Stimulated activated CD8-positive, alpha-beta memory T cell treated with anti-CD3 and anti-CD28 coated beads, Interleukin-15, amount 100 ng/mL, for 1 hour (primary cell): ENCODE measurements at regions not wholly inside any gene's neighbourhood (a gene's known extent, or its start where the extent isn't known, plus 50 kb on each side); places are given as distances from the start of the nearest gene placed in this dataset.

Experiments
- DNase-seq: peaks from one replicate; pipeline ENCODE4 v3.0.0-alpha.2; 2020; ENCODE audit warnings: low read depth

DNA sequence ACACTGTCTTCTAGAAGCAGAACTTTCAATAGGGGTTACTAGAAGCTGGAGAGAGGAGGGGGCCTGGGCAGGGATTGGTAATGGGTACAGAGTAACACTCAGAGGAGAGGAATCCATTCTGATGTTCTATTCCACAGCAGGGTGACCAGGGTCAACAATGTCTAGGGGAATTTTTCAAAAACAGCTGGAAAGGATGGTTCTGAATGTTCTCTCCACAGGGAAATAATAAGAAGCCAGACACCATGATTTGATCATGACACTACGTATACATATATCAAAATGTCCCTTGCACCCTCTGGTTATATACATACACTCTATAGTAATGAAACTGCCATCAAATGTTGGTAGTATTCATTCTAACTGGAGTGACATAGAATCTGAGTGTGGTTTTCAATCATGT lies 111.2 kb upstream of the TOP3B start:
- DNase-seq: no peak

DNA sequence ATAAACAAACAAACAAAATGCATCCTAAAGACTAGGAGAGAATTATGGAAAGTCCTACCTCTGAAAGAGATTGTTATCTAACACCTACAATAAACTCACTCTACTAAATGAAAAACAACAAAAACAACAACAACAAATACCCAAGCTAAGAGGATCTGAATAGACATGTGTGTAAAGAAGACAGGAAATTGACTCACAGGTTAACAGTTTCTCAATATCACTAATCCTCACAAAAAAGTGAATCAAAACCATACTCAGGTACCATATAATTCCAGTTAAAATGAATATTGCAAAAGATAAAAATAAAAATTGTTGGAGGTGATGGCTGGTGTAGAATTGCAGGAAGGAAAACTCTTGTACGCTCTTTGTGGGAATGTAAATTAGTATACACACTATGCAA lies 110.4 kb upstream of the TOP3B start:
- DNase-seq: no peak

DNA sequence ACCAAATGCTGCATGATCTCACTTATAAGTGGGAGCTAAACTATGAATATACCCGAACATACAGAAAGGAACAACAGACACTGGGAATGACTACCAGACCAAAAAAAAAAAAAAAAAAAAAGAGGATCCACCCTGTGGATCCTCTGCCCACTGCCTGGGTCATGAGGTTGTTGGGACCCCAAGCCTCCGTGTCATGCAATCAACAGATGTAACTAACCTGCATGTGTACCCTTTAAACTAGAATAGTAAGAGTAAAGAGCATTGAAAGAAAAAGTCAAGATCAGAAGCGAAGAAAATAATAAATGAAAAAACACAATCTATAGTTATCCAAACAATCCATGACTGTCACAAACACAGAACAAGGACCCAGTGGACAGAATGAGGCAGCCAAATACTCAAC lies 109.5 kb upstream of the TOP3B start:
- DNase-seq: no peak

DNA sequence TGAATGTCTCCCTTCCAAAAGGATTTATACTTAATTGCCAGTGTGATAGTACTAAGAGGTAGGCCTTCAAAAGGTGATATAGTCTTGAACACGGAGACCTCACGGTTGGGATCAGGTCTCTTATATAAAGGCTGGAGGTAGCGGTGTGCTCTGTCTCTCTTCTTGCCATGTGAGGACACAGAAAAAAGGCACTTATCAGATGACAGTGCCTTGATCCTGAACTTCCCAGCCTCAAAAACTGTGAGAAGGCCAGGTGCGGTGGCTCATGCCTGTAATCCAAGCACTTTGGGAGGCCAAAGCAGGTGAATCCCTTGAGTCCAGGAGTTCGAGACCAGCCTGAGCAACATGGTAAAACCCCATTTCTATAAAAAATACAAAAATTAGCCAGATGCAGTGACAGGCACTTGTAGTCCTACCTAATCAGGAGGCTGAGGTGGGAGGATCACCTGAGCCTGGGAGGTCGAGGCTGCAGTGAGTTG lies 108.9 kb upstream of the TOP3B start:
- DNase-seq: no peak

DNA sequence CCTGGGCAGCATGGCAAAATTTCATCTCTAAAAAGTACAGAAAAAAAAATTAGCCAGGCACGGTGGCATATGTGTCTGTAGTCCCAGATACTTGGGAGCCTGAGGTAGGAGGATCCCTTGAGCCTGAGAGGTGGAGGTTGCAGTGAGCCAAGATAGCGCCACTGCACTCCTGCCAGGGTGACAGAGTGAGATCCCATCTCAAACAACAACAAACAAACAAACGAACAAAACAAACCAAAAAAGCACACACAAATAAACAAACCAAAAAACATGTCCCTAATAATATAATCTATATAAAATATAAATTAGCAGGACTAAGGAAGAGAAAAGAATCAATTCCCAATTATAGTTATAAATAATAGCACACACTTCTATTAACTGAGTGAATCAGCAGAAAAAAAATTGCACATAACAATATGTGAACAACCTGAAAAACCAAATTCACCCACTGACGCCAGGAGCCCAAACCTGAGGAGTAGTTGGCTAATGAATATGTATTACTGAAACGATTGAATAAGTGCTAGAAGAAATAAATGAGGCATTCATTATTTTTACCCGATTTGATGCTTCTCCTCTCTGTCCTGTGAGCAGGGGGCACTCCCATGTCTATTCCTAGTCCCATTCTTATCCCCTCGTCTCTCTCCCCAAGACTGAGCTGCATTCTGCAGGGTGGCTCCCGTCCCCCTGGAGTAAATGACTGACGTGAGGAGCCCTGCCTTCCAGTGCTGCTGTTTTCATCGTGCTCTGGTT lies 108.2 kb upstream of the TOP3B start:
- DNase-seq: no peak

DNA sequence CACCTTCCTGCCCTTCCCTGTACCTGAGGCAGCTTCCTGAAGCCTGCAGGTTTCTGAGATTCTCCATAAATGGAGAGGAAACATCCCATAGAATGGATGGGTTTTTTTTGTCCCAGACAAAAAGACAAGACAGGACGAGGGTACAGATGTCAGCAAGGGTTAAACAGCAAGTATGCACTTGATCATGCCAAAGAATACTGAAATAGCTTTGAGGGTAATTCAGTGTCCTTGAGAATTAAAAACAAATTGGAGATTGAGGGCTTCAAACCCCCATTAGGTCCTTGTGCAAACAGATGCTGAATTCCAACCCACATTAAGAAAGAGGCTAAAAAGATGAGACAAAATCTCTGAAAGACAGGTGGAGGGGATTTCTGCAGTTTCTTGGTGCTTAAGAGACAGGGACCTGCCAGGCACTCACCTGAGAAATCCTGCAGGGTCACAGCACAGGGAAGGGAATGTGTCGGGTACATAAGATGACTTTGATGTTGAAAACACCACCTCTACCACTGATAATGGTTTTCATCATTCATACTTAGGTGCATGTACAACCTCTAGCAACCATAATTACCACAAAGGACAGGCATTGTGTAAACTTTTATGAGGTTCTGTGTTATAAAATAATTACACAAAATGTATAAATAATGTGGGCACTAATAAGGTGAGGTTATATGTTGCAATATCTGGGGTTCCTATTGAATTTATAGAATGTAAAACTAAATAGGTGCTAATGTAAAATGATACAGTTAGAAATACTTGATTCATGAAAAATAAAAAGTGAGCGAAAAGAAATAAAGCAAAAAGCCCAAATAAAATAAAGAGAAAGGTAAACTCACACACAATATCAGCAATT lies 107.1 kb upstream of the TOP3B start:
- no peak for DNase-seq

DNA sequence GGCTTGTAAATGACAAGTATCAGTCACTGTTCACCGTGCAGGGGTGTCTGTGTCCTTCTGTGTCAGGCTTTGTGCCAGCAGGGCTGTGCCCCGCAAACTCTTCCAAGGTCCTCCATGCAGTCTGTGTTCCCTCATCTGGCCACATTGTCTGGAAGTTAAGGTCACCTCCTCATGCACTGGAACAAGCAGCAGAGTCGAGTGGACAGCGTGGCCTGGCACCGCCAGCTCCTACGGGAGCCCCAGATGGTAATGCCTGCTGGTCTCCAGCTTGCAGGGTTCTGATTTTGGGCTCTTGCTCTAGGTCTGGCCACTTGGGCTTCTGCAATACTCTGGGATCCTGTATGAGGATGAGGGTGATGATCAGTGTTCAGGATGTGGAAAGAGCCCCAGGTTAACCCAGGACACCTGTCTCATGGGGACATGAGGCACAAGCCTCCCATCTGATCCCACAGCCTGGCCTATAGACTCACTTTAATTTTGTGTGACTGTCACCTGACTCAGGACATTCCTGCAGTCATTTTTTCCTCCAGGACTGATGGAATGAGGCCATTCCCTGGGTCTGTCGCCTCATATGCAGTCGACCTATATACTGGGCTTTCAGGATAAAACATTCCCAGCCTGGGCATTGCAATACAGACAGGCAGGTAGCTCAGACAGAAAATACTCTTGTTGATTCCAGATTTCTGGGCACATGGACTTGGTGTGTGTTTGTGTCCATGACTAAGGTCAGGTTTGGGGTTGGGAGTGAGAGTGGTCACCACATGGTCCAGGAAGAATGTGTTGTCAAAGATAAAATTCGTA lies 106.3 kb upstream of the TOP3B start:
- no peak for DNase-seq

DNA sequence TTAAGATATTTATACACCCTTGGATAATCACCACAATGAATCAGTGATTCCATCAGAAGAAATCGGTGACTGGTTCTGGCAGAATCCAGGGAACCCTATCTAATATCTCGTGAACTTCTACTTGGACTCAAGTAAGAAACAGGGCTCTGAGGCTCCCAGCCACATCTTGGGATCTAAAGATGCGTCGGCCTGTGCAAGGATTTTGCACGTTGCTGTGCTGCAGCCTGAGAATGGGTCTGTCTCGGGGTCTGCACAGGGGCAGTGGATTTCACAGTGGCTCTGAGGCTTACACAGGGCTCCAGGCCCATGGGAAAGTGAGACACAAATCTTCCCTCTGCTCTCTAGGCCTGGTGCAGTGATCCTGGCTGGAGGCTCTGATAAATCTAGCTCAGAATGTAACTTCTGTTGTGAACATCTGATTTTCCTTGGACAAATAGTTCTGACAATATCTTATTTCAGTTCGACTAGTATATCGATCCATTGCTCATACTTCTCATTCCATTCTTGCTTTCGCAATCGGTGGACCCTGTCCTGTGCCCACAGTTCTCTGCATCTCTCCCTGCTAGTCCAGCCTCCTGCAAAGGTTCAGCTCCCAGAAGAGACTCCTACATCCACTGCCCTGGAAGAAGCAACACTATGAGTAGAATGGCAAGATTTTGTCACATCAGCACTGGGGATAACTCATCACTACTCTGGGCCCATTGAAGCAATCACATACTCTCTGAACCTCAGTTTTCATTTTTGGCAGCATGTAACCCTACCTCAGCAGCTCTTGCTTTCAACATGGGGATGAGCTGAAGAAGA lies 105.5 kb upstream of the TOP3B start:
- DNase-seq: no peak

DNA sequence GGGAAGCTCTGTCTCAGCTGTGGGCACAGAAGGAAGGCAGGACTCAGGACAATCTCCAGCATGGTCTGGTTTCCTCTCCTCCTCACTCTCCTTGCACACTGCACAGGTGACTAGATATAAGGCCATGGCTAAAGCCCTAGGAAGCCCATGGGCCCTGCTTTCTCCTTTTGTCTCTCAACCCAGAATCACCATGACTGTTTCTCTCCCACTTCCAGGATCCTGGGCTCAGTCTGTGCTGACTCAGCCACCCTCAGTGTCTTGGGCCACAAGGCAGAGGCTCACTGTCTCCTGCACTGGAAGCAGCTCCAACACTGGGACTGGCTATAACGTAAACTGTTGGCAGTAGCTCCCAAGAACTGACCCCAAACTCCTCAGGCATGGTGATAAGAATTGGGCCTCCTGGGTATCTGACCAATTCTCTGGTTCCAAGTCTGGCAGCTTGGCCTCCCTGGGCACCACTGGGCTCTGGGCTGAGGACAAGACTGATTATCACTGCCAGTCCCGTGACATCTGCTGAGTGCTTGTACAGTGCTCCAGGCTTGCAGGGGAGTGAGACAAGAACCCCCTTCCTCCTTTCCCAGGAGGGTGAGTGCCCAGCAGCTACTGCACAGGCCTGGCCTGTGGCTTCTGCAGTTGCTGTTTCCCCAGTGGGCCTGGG lies 104.0 kb upstream of the TOP3B start:
- DNase-seq: no peak

DNA sequence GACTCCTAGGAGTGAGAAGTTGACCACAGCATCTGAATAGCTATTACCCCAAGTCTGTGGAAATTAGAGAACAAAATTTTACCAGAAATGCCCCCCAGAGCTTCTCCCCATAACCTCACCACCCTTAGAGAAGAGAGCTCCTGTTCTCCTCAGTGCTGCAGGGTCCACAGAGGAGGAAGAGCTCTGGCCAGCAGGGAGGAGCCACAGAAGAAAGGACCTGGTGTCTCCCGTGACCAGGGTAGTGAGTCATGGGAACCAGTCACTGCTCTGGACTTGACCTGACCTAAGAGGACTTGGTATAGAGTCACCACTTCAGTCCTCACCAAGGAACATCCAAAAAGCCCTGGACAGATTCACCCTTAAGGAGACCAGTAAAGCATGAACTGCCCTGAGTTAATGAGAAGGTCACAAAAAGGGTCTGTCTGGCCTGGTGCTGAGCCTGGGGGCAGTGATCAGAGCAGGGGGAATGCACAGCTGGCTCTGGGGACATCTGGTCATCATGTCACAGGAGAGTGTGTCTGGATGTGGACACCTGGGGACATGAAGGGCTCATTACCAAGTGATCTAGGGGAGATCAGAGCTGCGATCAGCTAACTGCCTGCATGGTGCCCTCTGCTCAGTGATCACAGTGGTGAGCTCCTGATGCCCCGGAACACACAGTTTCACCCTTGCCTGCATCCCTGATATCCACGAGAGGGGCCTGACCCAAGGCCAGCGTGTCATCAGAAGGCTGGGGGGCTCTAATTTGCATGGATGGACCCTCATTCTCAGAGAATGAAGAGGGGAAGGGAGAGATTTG lies 103.3 kb upstream of the TOP3B start:
- DNase-seq: no peak

DNA sequence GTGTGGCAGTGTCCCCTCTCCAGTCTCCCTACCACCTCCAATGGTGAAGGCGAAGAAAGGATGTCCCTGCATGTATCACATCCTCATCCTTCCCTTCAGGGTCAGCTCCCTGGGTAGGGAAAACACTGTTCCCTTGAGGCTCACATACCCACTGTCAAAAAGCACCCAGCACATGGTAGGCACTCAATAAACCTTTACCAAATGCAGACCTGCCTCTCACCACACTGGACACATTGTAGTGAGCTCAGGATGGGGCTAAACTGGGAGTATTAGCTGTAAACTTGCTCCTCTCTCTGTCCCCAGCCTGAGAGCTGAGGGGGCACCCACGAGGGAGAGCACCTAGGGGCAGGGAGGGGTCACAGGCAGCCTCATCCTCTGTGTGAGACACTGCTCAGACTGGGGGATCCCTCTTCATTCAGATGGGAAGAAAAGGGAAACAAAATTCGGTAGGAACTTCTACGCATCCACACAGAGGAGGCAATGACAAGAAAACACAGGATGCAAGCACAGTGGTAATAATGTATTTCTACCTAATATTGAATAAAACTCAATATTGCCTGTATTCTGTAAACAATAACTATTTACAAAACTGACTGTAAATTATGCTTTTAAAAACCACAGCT lies 101.6 kb upstream of the TOP3B start:
- DNase-seq: no peak

DNA sequence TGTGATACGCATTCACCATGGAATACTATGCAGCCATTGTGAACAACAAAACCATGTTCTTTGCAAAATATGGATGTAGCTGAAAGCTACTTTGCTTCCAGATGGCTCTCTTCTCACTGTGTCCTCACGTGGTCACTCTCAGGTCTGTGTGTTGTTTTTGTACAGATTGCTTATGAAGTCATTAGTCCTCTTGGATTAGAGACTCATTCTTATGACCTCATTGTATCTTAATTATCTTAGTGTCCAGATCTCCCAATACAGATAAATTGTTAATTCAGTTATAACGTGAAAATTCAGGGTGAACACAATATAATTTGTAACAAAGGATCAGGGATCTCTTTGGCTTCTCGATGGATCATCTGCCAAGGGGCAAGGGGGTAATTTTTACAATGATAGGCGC lies 100.4 kb upstream of the TOP3B start:
- DNase-seq: no peak

DNA sequence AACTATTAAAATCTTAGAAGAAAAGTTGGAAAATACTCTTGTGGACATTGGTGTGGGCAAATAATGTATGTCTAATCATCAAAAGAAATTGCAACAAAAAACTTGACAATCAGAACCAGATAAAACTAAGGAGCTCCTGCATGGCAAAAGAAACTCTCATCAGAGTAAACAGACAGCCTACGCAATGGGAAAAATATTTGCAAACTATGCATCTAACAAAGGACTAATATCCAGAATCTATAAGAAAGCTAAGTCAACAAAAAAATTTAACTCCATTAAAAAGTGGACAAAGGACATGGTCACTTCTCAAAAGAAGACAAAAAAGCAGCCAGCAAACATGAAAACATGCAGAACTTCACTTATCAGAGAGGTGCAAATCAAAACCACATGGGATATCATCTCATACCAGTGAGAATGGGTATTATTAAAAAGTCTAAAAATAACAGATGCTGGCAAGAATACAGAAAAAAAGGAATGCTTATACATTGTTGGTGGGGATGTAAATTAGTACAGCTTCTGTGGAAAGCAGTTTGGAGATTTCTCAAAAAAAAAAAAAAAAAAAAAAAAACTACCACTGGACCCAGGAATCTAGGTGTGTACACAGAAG lies 99.7 kb upstream of the TOP3B start:
- no peak for DNase-seq

DNA sequence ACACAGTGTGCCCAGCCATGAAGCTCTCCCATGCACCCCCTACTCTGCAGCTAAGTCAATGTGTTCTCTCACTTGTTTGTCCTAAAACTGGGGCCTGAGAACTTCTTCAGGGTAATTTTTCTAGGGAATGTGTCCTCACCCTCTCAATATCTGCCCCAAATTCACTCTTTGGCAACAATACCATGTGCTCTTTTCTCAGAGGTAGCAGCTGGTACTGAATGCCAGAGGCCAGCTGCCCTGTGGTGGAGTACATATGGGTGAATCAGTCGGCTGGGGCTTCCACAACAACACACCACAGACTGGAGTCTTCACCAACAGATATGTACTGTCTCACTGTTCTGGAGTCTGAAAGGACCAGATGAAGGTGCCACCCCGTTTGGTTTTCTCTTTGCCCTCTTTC lies 97.7 kb upstream of the TOP3B start:
- DNase-seq: no peak

DNA sequence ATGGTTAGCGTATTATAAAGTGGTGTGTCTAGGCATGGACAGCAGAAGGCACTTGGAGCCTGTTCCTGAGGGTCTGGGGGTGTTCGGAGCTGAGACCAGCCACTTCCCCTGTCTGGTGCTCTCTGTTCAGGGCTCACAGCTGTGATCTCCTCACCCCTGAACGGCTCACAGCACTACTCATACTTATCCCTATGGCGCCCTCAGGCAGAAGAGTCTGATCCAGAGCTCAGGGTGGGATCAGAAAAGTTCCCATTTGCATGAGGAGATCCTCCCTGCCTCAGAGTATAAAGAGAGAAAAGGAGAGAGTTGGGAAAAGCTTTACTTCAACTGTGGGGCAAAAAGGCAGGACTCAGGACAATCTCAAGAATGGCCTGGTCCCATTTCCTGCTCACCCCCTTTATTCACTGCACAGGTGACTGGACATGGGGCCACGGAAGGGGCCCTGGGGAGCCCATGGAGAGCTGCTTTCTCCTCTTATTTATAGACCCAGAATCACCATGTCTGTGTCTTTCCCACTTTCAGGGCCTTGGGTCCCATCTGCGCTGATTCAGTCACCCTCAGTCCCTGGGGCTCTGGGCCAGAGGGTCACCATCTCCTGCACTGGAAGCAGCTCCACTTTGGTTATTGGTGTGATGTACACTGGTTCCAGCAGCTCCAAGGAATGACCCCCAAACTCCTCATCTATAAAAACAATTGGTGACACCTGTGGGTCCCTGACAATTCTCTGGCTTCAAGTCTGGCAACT lies 97.0 kb upstream of the TOP3B start:
- no peak for DNase-seq

DNA sequence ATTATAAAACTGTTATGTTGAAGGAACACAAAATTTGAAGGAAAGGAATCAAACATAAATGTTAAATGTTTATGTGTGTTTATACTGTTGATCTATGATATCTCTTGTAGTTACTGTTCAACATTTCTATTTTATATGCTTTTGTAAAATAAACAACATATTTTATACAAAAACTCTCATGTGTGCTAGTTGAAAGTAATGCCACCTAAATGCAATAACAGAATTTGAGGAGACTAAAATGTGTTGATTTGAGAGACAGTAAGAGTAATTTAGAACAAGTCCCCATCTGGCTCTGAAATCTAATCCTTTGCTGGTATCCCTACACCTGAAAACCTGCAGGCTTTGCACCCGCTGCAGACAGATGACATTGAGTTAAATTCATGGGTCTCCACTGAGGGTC lies 95.7 kb upstream of the TOP3B start:
- no peak for DNase-seq

DNA sequence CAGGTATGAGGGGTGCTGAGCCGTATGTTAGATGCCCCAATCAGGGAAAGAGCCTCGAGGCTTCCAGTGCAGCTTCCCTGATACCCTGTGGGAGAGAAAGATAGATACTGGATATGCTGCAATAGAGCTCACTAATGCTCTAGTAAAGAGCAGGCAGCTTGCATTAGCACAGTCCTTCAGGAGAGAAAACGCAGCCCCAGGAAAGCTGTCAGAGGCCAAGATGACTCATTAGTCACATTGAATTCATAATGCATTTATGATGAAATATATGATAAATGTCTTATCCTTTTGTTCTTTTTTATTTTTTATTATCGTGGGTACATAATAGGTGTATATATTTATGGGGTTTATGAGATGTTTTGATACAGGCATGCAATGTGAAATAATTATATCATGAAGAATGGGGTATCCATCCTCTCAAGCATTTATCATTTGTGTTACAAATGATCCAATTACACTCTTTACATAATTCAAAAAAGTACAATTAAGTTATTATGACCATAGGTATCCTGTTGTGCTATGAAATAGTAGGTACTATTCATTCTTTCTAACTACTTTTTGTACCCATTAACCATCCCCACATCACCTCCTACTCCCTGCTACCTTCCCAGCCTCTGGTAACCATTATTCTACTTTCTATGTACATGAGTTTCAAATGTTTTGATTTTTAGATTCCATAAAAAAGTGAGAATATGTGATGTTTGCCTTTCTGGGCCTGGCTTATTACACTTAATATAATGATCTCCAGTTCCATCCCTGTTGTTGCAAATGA lies 94.5 kb upstream of the TOP3B start:
- no peak for DNase-seq

DNA sequence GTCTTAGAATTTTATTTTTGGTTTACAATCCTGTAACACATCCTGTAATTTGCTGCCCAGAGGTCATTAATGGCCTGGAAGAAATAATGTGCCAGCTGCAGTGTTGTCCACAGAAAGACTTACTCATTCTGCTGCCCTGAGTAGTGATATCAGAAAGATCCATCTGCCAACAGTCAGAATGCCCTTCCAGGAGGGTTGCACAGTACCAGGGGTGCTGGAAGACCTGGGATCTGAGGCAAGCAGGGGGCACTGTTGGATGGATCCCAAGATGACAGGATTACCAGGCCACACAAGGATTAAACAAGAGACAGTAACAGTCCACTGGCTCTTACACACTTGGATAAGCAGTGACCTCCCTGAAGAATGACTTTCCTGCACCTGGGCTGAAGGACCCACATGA lies 93.8 kb upstream of the TOP3B start:
- DNase-seq: no peak
